Retinal pigment epithelial cell (primary cell): ENCODE measurements at regions not wholly inside any gene's neighbourhood (a gene's known extent, or its start where the extent isn't known, plus 50 kb on each side); places are given as distances from the start of the nearest gene placed in this dataset.
A peak's percentile ranks its signal among the peaks of the same experiment; 100 is the strongest.

ENCODE experiments used
- DNase-seq: peaks from one replicate; pipeline ENCODE4 v3.0.0-alpha.2; 2010; ENCODE audit warnings: low read depth
- H3K4me3 ChIP-seq: 2 replicates; pipeline ENCODE4 v1.5.1; 2011; ENCODE audit warnings: mild to moderate bottlenecking, low read length, control low read depth, moderate library complexity
- TF ChIP-seq, protein P1 (sequence below): conservative IDR thresholded peaks from 2 replicates; pipeline ENCODE4 v1.5.1; 2011; ENCODE audit warnings: low read depth, low read length, control low read depth, inconsistent platforms

DNA sequence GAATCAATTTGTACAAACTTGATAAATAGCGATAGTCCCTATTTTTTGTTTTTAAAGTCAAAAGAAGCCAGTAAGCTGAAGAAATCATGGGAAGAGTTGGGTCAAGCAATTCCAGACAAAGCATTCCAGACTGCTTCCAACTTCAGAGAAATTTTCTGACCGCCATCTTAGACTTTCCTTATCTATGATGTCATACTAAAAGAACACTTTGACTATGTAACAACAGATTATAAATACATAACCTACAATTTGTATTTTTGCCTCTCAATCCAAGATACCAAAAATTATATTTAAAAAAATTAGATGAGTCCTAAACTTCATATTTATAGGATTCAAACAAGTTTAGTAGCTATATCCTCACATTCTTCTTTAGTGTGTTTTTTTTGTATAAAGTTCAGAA lies 286.2 kb upstream of the KCNH8 start:
- TF ChIP-seq, protein P1, sequence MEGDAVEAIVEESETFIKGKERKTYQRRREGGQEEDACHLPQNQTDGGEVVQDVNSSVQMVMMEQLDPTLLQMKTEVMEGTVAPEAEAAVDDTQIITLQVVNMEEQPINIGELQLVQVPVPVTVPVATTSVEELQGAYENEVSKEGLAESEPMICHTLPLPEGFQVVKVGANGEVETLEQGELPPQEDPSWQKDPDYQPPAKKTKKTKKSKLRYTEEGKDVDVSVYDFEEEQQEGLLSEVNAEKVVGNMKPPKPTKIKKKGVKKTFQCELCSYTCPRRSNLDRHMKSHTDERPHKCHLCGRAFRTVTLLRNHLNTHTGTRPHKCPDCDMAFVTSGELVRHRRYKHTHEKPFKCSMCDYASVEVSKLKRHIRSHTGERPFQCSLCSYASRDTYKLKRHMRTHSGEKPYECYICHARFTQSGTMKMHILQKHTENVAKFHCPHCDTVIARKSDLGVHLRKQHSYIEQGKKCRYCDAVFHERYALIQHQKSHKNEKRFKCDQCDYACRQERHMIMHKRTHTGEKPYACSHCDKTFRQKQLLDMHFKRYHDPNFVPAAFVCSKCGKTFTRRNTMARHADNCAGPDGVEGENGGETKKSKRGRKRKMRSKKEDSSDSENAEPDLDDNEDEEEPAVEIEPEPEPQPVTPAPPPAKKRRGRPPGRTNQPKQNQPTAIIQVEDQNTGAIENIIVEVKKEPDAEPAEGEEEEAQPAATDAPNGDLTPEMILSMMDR: no peak
- no peak overlapping the region for H3K4me3 ChIP-seq
- no peak for DNase-seq

DNA sequence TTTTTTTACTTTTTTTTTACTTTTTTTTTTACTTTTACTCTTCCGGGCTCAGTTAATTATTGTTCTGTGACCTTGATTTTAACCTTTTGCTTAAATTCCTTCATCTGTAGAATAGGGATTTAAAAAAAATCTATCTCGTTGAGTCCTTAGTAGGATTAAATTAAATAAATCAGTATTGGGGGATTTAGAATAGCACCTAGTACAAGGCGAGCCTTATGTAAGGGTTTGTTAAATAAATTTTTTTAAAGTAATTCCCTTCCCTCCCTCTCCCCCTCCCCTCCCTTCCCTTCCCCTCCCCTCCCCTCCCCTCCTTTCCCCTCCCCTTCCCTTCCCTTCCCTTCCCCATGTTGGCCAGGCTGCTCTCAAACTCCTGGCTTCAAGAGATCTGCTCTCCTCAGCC lies 287.2 kb upstream of the KCNH8 start:
- TF ChIP-seq, protein P1: no peak
- H3K4me3 ChIP-seq: no peak overlapping the region
- no peak for DNase-seq

DNA sequence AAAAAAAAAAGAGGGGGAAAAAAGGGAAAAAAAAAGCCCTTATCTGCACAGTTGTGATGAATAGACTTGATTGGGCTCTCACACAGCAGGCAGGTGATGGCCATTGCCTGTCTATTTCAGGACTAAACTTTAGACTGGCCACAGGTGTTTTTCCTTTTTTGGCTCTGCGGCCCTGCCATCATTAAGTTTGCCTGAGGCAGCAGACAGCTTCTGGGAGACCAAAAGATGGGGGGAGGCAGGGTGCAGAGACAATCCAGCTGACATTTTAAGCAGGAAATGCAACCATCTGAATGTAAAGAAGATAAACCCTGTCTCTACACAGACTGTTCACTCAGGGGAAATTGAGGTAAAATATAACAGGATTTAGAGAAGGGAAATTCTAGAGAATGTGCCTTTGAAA lies 295.0 kb upstream of the KCNH8 start:
- no peak overlapping the region for H3K4me3 ChIP-seq
- DNase-seq: no peak
- TF ChIP-seq, protein P1: no peak

DNA sequence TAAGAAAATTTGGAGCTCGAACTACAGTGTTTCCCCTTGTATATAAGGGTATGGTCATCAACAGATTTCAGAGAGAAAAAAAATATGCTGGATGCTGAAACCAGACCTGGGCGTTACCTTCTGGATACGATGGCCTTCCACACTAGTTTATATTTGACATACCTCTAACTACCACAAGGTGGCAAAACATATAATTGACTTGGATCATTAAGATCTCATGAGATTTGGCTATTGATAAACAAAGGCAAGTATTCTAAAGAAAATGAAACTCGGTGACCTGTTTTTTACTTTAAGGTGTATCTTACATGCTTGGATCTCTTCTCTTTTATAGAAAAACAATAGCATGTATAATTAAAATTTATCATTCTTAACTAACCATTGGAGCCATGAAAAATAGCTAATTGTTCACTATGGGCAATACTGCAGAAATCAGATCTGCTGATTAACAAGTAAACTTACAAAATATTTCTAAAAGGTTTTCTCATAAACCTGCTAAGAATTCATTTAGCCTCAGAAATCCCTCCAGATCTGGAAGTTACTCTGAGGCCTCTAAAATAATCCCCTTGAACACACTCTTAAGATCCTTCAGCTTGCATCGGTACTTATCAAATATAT lies 300.6 kb upstream of the KCNH8 start:
- TF ChIP-seq, protein P1: peak; percentile 40
- H3K4me3 ChIP-seq: no peak overlapping the region
- DNase-seq: no peak

DNA sequence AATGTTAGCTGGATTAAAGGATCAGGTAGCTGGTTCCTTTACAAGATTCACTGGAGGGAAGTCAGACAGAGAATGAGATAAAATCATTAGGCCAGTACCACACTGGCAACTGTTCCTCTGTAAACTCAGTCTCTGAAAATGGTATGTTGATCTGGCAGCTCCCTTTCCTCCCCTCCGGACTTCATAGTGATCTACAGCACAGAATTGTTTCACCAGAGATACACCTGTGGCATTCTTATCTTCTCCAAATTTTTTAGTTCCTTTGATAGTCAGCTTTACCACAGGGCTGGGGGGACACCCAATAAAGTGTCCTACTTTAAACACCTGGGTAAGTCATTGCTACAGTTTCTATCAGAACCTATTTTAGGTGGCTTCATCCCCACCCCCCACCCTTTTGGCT lies 304.3 kb upstream of the KCNH8 start:
- DNase-seq: no peak
- no peak overlapping the region for H3K4me3 ChIP-seq
- TF ChIP-seq, protein P1: no peak

DNA sequence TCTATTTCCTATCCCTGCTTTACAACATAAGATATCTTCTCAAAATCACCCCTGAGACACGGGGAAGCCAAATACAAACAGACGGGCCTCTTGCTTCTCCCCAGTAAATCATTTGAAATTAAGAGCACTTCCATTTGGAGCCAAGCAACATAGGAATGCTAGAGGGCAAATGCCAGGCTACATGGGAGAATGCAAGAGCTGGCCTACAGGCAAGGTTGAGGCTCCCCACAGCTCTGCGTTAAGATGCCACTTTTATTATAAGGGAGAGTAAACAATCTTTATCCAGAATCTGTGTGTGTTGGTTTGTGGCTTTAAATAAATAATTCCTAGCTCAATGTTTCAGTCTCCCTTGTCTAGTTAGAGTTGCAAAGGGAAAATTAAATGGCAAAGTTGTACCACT lies 305.1 kb upstream of the KCNH8 start:
- TF ChIP-seq, protein P1: no peak
- H3K4me3 ChIP-seq: no peak overlapping the region
- no peak for DNase-seq

DNA sequence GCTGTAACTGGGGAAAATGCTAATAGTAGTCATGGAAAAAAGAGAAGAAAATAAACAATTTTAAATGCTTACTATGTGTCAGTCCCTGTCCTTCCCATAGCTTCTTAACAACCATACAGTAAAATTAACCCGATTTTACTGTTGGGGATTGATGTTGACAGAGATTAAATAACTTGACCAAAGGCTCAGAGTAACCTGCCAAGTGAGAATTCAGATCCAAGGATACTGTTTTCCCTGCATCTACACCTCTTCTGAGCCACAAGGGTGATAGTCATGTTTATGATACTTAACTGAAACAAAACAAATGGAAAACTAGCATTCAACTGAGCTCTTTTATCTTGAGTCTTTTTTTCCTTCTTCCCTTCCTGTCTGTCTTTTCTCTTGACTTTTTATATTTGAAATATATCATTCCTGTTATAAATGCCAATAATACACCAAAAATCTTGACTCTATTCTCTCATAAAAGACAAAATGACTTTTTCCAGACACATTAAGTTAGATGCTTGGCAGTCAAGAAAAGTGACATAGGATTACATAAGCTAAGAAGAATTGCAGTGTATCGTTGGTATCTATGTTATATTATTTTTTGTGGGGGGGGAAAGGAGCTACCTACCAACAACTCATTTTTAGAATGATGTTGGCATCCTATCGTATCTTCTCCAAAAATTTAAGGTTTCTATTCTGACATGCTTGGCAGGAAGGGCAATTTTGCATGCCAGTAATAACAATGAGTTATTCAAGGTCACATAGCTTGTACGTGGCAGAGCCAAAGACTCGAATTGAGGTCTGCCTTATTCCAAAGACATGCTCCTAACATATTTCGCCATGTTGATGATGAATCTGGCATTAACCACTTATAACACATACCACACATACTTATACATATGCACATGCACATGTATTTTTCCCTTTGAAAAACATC lies 306.6 kb upstream of the KCNH8 start:
- H3K4me3 ChIP-seq: no peak overlapping the region
- no peak for DNase-seq
- TF ChIP-seq, protein P1: no peak
